SJCRH30 (cell line): ENCODE measurements at regions not wholly inside any gene's neighbourhood (a gene's known extent, or its start where the extent isn't known, plus 50 kb on each side); places are given as distances from the start of the nearest gene placed in this dataset.
A peak's percentile ranks its signal among the peaks of the same experiment; 100 is the strongest.

Experiments used
- DNase-seq, 2 experiments: peaks; one replicate each; pipeline ENCODE4 v3.0.0-alpha.2; 2015 to 2020
- H3K27ac ChIP-seq: fragments of 250-450 bp; sonication (Bioruptor Pico); 2 replicates; pipeline ENCODE4 v1.5.1; 2020; ENCODE audit warnings: mild to moderate bottlenecking, moderate library complexity
- H3K27me3 ChIP-seq: fragments of 250-450 bp; sonication (Bioruptor Pico); 2 replicates; pipeline ENCODE4 v1.5.1; 2020; ENCODE audit warnings: mild to moderate bottlenecking, moderate library complexity
- H3K36me3 ChIP-seq: fragments of 250-450 bp; sonication (Bioruptor Pico); 2 replicates; pipeline ENCODE4 v1.5.1; 2020; ENCODE audit warnings: mild to moderate bottlenecking, moderate library complexity
- H3K4me1 ChIP-seq: fragments of 250-450 bp; sonication (Bioruptor Pico); 2 replicates; pipeline ENCODE4 v1.5.1; 2020; ENCODE audit warnings: mild to moderate bottlenecking, moderate library complexity
- H3K4me3 ChIP-seq: fragments of 250-450 bp; sonication (Bioruptor Pico); 2 replicates; pipeline ENCODE4 v1.5.1; 2020; ENCODE audit warnings: mild to moderate bottlenecking, moderate library complexity
- H3K9me3 ChIP-seq: fragments of 250-450 bp; sonication (Bioruptor Pico); replicated peaks from 2 replicates; pipeline ENCODE4 v1.5.1; 2020; ENCODE audit warnings: mild to moderate bottlenecking, moderate library complexity

DNA sequence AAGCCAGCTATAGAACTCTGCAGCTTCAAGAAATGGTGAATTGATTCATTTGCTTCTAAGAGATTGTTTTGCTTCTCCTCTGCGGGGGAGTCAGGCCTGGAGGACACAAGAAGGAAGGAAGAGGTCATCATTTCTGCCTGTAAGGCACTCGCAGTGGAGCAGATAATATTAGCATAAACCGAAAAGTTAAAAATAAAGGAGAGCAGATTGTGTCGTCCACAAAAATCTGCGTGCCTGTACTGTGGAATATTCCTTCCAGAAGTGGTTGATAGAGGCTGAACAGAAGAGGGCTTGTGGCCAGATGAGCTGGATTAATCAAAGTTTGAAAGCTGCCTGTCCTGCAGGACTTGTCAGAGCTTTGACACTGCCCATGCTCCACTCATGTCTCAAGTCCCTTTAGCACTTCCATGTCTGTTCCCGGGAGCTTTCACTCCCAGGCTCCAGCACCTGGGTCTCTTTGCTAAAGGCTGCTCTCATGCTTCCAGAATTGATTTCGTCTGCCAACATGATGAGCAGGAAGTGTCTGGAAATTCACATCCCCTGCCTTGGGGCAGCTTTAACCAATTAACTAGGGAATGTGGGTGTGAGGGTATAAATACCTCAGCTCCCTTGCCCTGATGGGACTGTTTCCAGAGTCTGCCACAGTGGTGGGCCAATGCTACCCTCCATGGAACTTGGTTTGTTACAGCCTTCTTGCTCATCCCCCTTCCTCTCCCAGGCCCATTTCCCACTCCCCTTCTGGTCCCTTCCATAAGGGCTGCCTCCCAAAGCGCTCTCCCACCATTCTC, 65.1 kb upstream of the STX16 start:
- Histone ChIP-seq H3K4me1 (no peaks in the 10 kb centered on the region), H3K4me3 (no peak overlapping the region), H3K9me3 (no peaks in the 10 kb centered on the region; the same call in 1 of the 2 replicates), H3K27me3 (peaks cover 8% of the 10 kb centered on the region; the same call in 1 of the 2 replicates), H3K27ac (no peak overlapping the region), H3K36me3 (no peaks in the 10 kb centered on the region)
- DNase-seq: no peak

DNA sequence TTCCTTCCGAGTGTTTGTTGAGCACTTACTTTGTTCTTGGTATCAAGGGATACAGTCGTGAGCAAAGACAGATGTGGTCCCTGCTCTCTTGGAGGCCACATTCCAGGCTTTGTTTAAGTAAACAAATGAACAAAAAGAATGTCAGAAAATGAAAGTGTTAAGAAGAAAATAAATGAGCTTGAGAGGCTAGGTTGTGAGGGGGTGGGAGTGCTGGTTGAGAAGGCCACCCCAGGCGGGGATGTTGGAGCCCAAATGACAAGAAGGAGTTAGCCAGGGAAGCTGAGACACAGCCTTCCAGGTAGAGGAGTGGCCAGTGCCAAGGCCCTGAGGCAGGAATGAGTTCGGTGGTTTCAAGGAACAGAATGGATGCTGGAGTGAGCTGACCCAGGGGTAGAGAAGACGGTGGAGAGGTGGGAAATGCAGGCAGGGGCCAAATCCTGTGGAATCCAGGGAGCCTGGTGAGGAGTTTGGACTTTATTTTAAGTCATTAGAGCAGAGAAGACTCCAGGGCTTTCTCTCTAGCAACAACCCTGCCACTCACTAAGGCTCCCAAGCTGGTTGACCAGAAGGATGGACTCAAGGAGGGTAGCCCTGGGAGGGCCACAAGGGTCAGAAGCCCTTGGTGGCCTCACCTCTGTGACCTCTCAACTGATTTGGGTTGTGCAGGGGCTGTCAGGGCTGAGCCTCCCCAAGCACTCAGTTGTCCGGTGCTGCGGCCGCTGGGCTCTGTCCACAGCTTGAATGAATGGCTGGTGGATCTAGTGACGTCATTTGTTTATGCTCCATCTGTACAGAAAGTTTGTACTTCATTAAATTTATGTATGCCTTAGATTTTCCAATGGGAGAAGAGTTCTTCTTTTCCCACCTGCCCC, 66.0 kb upstream of the STX16 start:
- Histone ChIP-seq H3K4me1 (no peaks in the 10 kb centered on the region), H3K9me3 (no peaks in the 10 kb centered on the region; the same call in 1 of the 2 replicates), H3K36me3 (no peaks in the 10 kb centered on the region), H3K27me3 (no peaks in the 10 kb centered on the region), H3K27ac (no peak overlapping the region), H3K4me3 (no peak overlapping the region)
- no peak for DNase-seq

DNA sequence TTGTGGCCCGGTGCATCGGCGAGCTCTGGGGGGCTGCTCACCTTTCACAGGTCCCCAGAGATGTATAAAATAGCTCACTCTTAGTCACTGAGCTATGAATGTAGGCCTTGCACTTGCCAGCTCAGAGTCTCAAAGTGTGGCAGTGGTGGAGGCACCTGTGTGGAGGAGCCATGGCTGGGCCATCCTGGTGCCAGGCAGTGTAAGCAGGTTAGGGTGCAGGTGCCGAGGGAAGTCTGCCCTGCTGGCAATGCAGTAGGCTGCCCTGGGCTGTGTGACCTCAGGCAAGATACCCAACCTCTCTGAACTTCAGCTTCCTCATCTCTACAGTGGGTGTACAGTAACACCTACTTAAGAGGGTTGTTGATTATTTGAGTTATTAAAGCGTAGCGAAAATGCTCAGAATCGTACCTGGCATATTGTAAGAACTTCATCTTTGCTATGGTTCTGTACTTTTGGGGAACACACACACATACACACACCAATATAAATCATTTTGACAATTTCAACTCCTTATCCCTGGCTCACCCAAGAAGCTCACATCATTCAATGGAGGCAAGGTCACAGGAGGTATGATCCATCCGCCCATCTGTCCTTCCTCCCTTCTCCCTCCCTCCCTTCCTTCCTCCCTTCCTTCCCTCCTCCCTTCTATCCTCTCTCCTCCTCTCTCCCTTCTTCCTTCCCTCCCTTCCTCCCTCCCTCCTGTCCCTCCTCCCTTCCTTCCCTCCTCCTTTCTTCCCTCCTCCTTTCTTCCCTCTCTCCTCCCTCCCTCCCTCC, 66.8 kb upstream of the STX16 start:
- no peaks in the 10 kb centered on the region; the same call in 1 of the 2 replicates for H3K9me3 ChIP-seq
- no peak overlapping the region for H3K27ac ChIP-seq
- H3K27me3 ChIP-seq: no peaks in the 10 kb centered on the region
- no peaks in the 10 kb centered on the region for H3K4me1 ChIP-seq
- DNase-seq: no peak
- no peak overlapping the region for H3K4me3 ChIP-seq
- H3K36me3 ChIP-seq: no peaks in the 10 kb centered on the region

DNA sequence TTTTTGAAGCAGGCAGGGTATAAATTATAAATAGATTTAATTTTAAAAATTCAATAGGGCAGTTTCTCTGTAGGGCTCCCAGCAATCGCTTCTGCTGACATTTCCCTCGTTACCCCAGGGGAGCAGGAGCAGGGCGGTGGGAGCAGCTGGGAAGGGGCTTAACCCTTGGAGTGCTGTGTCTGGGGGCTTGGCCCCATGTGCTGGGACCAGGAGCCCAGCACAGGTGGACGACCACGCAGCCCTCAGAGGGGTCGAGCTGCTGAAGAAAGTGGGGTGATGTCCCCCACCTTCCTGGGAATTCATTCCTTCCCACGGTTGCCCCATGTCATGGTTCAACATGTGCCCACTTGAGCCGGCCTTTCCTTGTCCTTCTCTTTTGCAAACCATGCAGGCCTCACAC, 67.5 kb upstream of the STX16 start:
- Histone ChIP-seq H3K9me3 (no peaks in the 10 kb centered on the region; the same call in 1 of the 2 replicates), H3K4me1 (no peaks in the 10 kb centered on the region), H3K36me3 (no peaks in the 10 kb centered on the region), H3K27me3 (no peaks in the 10 kb centered on the region), H3K4me3 (no peak overlapping the region), H3K27ac (no peak overlapping the region)
- no peak for DNase-seq

DNA sequence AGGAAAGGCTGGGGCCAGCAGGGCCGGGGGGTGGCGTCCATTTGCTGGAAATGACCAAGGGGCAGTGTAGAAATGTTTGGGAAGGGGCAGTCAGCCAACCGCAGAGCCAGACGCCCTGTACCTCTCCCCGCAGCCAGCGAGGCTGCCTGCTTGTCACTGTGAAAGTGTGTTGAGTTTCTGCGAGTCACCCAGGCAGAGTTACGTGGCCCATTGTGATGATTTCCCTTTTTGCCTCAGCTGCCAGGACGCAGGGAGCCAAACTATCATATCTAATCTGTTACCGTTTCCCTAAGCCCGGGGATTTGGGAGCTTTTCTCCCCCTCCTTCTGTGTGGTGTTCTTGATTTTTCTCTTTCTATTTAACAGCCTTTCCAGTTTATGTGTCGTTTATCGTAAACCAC, 67.9 kb upstream of the STX16 start:
- H3K36me3 ChIP-seq: no peaks in the 10 kb centered on the region
- peak in 1 of 2 experiments; percentile 38 for DNase-seq
- no peak overlapping the region for H3K4me3 ChIP-seq
- peaks cover 1% of the 10 kb centered on the region; the same call in 1 of the 2 replicates for H3K27me3 ChIP-seq
- H3K9me3 ChIP-seq: no peaks in the 10 kb centered on the region; the same call in 1 of the 2 replicates
- no peak overlapping the region for H3K27ac ChIP-seq
- no peaks in the 10 kb centered on the region for H3K4me1 ChIP-seq

DNA sequence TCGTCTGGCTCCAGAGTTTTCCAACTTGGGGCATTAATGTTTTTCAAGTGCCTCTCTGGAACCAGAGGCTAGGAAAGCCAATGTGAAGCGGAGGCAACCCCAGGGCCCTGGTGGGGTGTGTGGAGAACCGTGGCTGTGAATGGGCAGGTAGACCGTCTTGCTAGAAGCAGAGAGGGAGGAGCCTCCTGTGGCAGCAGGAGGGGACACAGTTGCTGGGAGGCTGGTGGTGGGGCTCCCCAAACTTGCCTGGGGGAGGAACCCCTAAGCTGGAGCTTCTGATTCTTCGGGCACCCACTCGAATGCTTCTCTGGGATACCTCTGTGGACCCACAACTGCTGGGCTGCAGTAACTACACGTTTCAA, 65.3 kb upstream of the APCDD1L start:
- DNase-seq: no peak
- Histone ChIP-seq H3K4me3 (no peak overlapping the region), H3K27ac (no peak overlapping the region), H3K4me1 (no peaks in the 10 kb centered on the region), H3K27me3 (peaks cover 14% of the 10 kb centered on the region), H3K9me3 (no peaks in the 10 kb centered on the region; the same call in 1 of the 2 replicates), H3K36me3 (no peaks in the 10 kb centered on the region)

DNA sequence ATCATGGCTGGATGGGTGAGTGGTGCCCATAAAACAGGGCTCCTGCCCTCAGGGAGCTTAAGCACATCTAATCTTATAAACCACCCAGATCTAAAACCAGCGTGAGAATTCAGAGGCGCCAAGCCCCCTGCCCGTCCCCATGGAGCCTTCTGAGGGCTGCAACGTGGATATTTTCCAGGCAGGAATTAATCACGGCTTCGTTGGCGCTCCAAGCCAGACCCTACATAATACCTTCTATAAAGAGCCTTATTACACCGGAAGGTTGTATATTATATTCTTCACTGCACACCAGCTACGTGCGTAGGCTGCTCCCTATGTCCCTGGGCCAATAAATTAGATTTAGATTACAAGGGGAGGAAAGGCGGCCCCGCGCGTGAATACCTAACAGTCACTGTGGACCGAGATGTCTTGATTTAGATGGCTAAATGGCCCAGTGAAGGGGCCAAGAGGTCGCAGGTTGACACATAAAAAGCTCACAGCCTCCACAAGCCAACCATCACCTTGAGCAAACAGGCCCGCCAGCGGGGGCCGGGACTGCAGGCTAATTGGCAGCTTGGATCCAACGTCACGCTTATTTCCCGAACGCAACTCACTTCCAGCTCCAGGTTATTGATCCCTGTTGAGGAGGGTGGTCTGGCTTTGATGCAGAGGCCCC, 64.7 kb upstream of the APCDD1L start:
- no peaks in the 10 kb centered on the region for H3K36me3 ChIP-seq
- no peaks in the 10 kb centered on the region for H3K4me1 ChIP-seq
- H3K9me3 ChIP-seq: no peaks in the 10 kb centered on the region; the same call in 1 of the 2 replicates
- H3K27me3 ChIP-seq: peaks cover 14% of the 10 kb centered on the region
- H3K27ac ChIP-seq: no peak overlapping the region
- DNase-seq: no peak
- no peak overlapping the region for H3K4me3 ChIP-seq

DNA sequence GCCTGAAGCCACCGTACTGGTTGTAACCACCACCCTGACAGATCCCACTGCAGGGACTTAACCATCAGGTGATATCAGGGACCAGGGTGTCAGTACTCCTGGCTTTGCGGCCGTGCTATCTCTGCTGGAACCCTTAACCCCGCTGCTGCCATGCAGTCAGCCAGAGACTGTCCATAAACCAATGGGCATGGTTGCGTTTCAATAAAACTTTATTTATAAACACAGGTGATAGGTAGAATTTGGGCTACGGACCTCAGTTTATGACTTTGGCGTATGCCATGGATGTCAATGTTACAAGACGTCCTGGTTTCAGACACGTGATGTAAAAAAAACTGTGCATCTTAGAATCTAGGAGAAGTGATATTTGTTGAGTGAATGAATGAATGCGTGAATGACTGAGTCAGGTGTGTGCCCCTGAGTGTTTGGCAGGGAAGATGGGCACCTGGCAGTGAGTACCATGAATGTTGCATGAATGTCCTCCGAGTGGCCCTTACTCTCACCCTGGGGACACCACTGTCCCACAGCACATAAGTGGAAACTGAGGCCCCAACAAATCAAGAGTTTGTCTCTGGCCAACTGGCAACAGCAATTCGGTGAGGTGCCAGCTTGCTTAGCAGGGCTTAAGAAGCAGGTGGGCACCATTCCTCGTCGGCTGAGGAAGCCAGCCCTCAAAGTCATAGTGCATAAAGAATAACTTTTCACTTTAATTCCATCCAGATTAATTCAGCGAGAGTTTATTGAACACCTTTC, 64.0 kb upstream of the APCDD1L start:
- no peak overlapping the region for H3K4me3 ChIP-seq
- no peak overlapping the region for H3K27ac ChIP-seq
- H3K36me3 ChIP-seq: no peaks in the 10 kb centered on the region
- H3K9me3 ChIP-seq: no peaks in the 10 kb centered on the region; the same call in 1 of the 2 replicates
- no peak for DNase-seq
- no peaks in the 10 kb centered on the region for H3K4me1 ChIP-seq
- peaks cover 14% of the 10 kb centered on the region for H3K27me3 ChIP-seq

DNA sequence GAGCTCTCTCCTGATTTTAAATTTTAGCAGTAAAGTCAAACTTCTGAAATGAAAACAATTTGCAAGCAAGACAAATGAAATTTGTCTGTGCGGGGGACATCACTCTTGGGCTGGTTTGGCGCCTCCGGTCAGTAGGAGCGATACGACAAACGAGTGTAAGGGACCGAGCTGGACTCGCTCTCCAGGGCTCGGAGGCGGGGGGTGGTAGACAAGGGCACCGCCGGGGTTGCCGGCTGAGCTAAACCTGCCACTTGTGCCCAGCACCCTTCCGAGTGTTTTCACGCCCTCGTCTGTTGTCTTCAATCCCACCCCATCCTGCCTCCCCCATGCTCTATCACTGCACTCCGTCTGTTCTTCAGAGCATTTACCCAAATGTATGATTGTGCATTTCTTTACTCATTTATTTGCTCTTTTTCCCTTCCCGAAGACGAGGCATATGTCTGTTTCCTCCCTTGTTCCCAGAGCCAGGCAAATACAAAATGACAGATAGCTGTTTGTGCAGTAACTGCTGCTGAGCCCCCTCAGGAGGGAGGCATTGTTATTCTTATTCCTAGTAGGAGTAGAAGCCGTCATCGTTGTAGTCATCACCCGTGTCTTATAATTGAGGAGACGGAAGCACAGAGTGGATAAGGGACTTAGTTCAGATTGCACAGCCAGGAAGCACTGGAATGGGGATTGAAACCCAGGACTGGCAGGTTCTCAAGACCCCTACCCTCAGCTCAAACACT, 62.8 kb upstream of the APCDD1L start:
- H3K4me1 ChIP-seq: no peaks in the 10 kb centered on the region
- no peak for DNase-seq
- no peaks in the 10 kb centered on the region; the same call in 1 of the 2 replicates for H3K9me3 ChIP-seq
- H3K27ac ChIP-seq: no peak overlapping the region
- no peak overlapping the region for H3K4me3 ChIP-seq
- peaks cover 14% of the 10 kb centered on the region for H3K27me3 ChIP-seq
- H3K36me3 ChIP-seq: no peaks in the 10 kb centered on the region

DNA sequence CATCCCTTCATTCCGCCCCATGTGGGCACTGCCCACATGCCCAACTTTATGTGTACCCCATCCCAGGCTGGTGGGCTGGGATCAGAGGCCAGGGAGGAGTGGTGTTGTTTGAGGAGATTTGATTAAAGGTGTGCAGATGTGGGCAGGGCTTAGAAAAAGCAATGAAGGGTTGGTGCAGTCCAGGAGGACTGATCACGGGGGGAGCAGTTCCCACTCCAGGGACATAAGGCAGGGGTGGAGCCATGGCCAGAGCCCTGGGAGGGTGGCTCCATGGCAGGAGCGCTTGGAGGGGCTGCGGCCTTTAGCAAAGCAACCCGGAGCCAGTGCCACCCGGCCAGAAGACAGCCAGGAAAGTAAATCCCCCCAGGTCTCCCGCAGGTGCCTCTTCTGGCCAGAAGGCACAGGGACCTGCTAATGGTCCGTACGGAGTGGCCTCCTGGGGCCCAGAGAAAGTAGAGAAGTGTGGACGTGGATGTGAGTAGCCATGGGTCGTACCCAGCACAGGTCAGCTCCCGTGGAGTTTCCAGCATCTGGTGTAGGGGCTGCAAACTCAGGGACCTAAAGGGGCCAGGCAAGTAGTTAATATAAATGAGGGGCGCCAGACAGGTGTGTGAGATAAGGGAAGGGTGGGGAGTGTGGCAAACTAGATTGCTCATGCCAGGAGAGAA, 62.1 kb upstream of the APCDD1L start:
- DNase-seq: no peak

DNA sequence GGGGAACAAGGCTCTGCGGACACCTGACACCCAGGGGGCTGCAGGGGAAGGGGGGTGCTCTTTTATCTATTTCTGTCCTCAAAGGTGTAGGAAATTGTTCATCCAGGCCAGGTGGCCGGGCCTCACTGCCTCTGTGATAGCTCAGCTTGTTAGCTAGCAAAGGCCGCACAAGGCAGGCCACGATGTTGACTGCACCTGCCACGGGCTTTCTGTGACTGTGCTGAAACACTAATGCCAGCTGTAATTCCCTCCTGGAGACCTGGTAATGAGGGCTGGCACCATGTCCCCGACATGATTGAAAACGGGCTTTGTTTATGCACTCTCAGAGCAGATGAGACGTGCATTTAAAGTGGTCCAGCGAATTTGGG, 61.4 kb upstream of the APCDD1L start:
- no peaks in the 10 kb centered on the region for H3K9me3 ChIP-seq
- H3K27me3 ChIP-seq: peaks cover 14% of the 10 kb centered on the region
- no peak overlapping the region for H3K4me3 ChIP-seq
- no peak overlapping the region for H3K27ac ChIP-seq
- H3K36me3 ChIP-seq: no peaks in the 10 kb centered on the region
- no peak for DNase-seq
- H3K4me1 ChIP-seq: peaks cover 8% of the 10 kb centered on the region

More for the DNA sequence above, 62.1 kb upstream of the APCDD1L start:
- Histone ChIP-seq H3K4me3 (no peak overlapping the region), H3K27me3 (peaks cover 14% of the 10 kb centered on the region), H3K9me3 (no peaks in the 10 kb centered on the region), H3K4me1 (peaks cover 1% of the 10 kb centered on the region), H3K27ac (no peak overlapping the region), H3K36me3 (no peaks in the 10 kb centered on the region)

DNA sequence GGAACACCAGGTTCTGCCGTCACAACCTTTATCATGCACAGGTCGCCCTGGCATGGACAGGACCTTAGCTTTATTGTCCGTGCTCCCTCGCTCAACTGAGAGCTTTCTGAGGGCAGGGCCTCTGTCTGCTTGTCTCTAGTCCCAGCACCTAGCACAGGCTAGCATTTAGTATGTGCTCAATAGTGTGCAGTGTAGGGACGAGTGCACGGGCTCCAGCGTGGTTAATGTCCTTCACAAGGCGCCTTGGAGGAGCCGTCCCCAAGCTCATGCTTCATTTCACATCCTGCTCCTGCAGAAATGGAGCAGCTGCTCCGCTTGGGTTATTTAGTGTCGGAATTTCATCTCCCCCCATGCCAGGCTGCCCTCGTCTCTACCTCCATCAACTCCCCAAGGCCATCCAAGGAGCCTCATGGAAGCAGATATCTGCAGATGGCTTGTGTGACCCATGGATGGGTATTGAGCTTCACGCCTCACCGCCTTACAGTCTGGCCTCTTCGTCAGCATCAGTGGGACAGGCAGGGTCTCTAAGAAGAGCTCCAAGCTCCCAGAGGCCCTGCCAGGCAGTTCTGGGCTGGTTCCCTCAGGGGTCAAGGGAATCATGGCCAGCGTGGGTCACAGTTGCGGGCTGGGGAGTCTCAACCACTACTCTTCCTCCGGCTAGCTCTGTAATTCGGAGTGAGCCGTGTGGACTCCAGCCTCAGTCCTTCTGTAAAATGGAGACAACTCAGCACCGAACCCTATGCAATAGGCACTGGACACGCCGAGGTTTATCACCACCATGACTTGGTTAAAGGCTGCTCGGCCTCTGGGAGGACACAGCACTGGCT, 60.8 kb upstream of the APCDD1L start:
- Histone ChIP-seq H3K9me3 (no peaks in the 10 kb centered on the region), H3K27ac (no peak overlapping the region), H3K36me3 (no peaks in the 10 kb centered on the region), H3K4me3 (no peak overlapping the region), H3K4me1 (peaks cover 14% of the 10 kb centered on the region), H3K27me3 (peaks cover 14% of the 10 kb centered on the region)
- no peak for DNase-seq
